Thyroid gland (tissue), 4 donors: ENCODE measurements at regions not wholly inside any gene's neighbourhood (a gene's known extent, or its start where the extent isn't known, plus 50 kb on each side); places are given as distances from the start of the nearest gene placed in this dataset.

Experiments
- DNase-seq, 2 donors: peaks; one replicate each; pipeline ENCODE4 v3.0.0-alpha.2; 2019
- H3K27ac ChIP-seq, 3 donors: fragments of 200-600 bp; sonication (generic); 1 replicate in 2 of 3; 2 replicates in 1 of 3; pipeline ENCODE4 v1.5.1; 2016 to 2019; ENCODE audit warnings: mild to moderate bottlenecking in 1 of 3, moderate library complexity in 1 of 3
- H3K27me3 ChIP-seq: fragments of 200-600 bp; sonication (generic); one replicate; pipeline ENCODE4 v1.5.1; 2019
- H3K36me3 ChIP-seq, 2 donors: fragments of 200-600 bp; sonication (generic); one replicate each; pipeline ENCODE4 v1.5.1; 2016 to 2019
- H3K4me1 ChIP-seq, 2 donors: fragments of 200-600 bp; sonication (generic); one replicate each; pipeline ENCODE4 v1.5.1; 2017 to 2019
- H3K4me3 ChIP-seq, 3 donors: fragments of 200-600 bp; sonication (generic); replicated peaks in 1 of 3; 1 replicate in 2 of 3; 2 replicates in 1 of 3; pipeline ENCODE4 v1.5.1; 2016; ENCODE audit warnings: mild to moderate bottlenecking in 1 of 3
- H3K9me3 ChIP-seq: fragments of 200-600 bp; sonication (generic); one replicate; pipeline ENCODE4 v1.5.1; 2017
- CTCF ChIP-seq, 6 experiments: fragments of 200-600 bp in 3 of 6; fragments of 450-650 bp in 3 of 6; sonication (generic) in 3 of 6; IDR thresholded peaks; one replicate each; pipeline ENCODE4 v1.5.1; 2016 to 2019; ENCODE audit warnings: antibody characterized with exemption in 6 of 6, mild to moderate bottlenecking in 2 of 6, inconsistent platforms in 1 of 6, moderate library complexity in 1 of 6
- POLR2A ChIP-seq, 2 donors: fragments of 450-650 bp; IDR thresholded peaks; one replicate each; pipeline ENCODE4 v1.6.1; 2017; ENCODE audit warnings: antibody characterized with exemption in 2 of 2, mild to moderate bottlenecking in 2 of 2, moderate library complexity in 1 of 2
- WGBS, 2 donors: methylation state at CpG; one replicate each; pipeline ENCODE4 v1.1.5; 2017; 5-methylcytosine and 5-hydroxymethylcytosine counted together
- intact Hi-C: fragments of 100-400 bp; cut with DNase I; formaldehyde crosslinking; loops from one replicate; pipeline ENCODE4 v1.15.1; 2023

DNA sequence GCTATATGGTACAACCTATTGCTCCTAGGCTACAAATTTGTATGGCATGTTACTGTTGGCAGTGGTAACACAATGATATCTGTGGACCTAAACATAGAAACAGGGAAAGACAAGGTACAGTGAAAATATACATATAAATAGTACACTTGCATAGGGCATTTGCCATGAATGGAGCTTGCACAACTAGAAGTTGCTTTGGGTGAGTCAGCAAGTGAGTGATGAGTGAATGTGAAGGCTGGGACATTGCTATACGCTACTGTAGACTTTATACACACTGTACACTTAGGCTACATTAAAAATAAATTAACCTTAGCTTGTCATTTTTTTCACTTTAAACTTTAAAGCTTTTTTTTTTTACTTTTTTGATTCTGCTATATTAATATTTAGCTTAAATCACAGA lies 500.0 kb upstream of the SETBP1 start:
- Histone ChIP-seq H3K4me1 (peaks cover 0 to 3% of the 10 kb centered on the region in 2 donors), H3K27me3 (no peaks in the 10 kb centered on the region), H3K9me3 (no peaks in the 10 kb centered on the region), H3K36me3 (no peaks in the 10 kb centered on the region), H3K27ac (no peak overlapping the region), H3K4me3 (no peak overlapping the region)
- intact Hi-C loops: no loop called here
- DNase-seq: no peak
- WGBS, 2 donors: 96% methylated on average over 1 of the region's 1 CpG
- TF ChIP-seq POLR2A (IDR thresholded peaks at IDR 0.05) (no peak), CTCF (IDR thresholded peaks at IDR 0.05) (no peak)

DNA sequence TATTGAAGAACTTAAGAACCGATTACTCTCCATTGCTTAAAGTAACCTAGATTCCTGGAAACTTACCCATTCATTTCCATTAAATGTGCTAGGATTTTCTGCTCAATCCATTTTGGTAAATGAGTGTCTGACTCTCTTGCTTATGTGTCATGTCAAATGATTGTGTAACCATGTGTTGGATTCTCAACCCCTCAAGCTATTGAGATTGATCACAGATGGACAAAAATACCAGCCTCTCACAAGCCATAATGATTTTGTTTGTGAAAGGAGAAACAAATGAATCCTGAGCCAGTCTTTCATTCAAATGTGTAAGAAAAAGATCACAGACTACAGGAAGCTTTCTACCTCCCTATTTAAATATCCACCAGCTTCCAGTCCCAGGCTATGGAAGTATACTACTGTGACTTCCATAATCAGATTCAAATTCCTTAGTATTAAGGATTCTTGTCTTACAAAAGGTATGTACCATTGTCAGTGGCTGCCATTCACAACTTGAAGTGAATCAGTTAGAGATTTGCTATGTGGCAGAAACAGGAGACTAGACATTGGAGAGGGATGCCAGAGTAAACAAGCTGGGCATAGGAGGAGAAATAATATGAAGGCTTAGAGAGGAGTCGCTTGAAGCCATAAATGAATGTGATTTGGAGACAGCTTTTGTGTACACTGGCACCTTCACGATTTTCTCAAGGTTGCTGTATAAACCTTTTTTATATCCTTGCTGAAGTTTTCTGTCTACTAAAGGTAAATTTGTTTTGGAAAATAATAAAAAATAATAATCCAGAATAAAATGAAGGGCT lies 498.5 kb upstream of the SETBP1 start:
- intact Hi-C loops: no loop called here
- Histone ChIP-seq H3K4me1 (peaks cover 0 to 3% of the 10 kb centered on the region in 2 donors), H3K9me3 (no peaks in the 10 kb centered on the region), H3K27ac (no peak overlapping the region), H3K4me3 (no peak overlapping the region), H3K27me3 (no peaks in the 10 kb centered on the region), H3K36me3 (no peaks in the 10 kb centered on the region)
- TF ChIP-seq CTCF (IDR thresholded peaks at IDR 0.05): no peak
- TF ChIP-seq POLR2A (IDR thresholded peaks at IDR 0.05): no peak
- DNase-seq: no peak
- WGBS, 2 donors: 50 to 57% methylated on average over 3 of the region's 3 CpGs

DNA sequence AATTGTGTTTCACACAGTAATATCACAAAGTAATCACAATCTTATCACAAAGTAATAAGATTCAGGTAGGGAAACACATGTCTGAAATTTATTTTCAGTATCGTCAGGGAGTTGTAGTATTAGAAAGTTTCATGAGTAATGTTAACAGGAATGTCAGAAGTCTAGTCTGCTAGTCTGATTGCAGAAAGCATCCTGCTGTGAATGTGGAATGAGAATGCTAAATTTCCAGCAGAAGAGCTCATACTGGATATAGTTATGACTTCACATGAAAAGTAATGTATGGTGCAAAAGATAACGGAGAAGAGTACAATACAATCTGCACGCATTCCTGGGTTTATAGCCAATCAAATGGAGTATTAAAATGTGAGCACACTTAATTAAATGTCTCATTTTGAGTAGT lies 494.7 kb upstream of the SETBP1 start:
- Histone ChIP-seq H3K4me3 (no peak overlapping the region), H3K27ac (no peak overlapping the region), H3K27me3 (no peaks in the 10 kb centered on the region), H3K9me3 (no peaks in the 10 kb centered on the region), H3K36me3 (no peaks in the 10 kb centered on the region), H3K4me1 (peaks cover 0 to 3% of the 10 kb centered on the region in 2 donors)
- 90 to 98% methylated on average over 3 of the region's 3 CpGs for WGBS, 2 donors
- intact Hi-C loops: no loop called here
- DNase-seq: no peak
- TF ChIP-seq POLR2A (IDR thresholded peaks at IDR 0.05): no peak
- no peak for TF ChIP-seq CTCF (IDR thresholded peaks at IDR 0.05)

GRCh38 chr18:44187090-44187489 lies 493.6 kb upstream of the SETBP1 start:
- H3K4me1 ChIP-seq: peaks cover 0 to 3% of the 10 kb centered on the region in 2 donors
- H3K27me3 ChIP-seq: no peaks in the 10 kb centered on the region
- 89 to 96% methylated on average over 2 of the region's 2 CpGs for WGBS, 2 donors
- H3K36me3 ChIP-seq: no peaks in the 10 kb centered on the region
- intact Hi-C loops: no loop called here
- TF ChIP-seq CTCF (IDR thresholded peaks at IDR 0.05): no peak
- no peak for TF ChIP-seq POLR2A (IDR thresholded peaks at IDR 0.05)
- H3K9me3 ChIP-seq: no peaks in the 10 kb centered on the region
- H3K4me3 ChIP-seq: no peak overlapping the region
- no peak for DNase-seq
- H3K27ac ChIP-seq: no peak overlapping the region

DNA sequence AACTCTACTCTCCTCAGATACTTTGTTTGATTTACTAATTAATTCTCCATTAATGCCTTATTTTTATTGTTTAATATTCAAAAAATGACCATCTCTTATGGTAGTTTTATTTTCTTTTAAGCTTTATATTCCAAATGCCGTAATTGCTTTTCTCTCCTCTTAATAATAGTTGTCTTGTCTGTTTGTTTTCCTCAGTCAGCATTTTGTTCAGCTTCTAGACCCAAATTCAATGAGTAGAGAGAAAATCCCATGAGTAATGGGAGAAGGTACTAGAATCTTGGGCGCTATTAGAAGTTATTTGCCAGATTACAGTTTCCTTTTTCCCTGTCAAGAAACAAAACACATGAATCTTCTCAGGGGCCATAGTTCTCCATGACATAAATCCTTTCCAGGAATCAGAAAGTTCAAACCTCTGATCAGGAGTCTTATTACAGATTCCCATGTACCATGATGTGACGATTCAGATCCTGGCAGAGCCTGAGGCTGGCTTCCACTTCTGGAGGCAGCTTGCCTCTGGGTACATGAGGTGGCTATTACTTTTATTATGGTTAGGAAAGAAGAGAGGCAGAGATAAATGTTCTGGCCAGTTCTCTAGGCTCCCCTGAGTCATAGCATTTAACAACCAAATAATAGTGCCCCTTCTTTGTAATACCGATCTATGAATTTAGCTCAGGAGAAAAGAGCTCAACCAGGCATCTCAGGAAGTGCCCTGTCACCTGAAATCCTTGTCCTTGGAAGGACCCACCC lies 485.1 kb upstream of the SETBP1 start:
- H3K27me3 ChIP-seq: no peaks in the 10 kb centered on the region
- no peak for DNase-seq
- H3K36me3 ChIP-seq: no peaks in the 10 kb centered on the region
- intact Hi-C loops: no loop called here
- 90 to 91% methylated on average over 4 of the region's 4 CpGs for WGBS, 2 donors
- H3K4me3 ChIP-seq: no peak overlapping the region
- TF ChIP-seq POLR2A (IDR thresholded peaks at IDR 0.05): no peak
- no peak for TF ChIP-seq CTCF (IDR thresholded peaks at IDR 0.05)
- H3K9me3 ChIP-seq: no peaks in the 10 kb centered on the region
- H3K4me1 ChIP-seq: peaks cover 10 to 11% of the 10 kb centered on the region in 2 donors
- no peak overlapping the region for H3K27ac ChIP-seq
